ENCODE measurements at regions not wholly inside any gene's neighbourhood (a gene's known extent, or its start where the extent isn't known, plus 50 kb on each side); places are given as distances from the start of the nearest gene placed in this dataset.

DNA sequence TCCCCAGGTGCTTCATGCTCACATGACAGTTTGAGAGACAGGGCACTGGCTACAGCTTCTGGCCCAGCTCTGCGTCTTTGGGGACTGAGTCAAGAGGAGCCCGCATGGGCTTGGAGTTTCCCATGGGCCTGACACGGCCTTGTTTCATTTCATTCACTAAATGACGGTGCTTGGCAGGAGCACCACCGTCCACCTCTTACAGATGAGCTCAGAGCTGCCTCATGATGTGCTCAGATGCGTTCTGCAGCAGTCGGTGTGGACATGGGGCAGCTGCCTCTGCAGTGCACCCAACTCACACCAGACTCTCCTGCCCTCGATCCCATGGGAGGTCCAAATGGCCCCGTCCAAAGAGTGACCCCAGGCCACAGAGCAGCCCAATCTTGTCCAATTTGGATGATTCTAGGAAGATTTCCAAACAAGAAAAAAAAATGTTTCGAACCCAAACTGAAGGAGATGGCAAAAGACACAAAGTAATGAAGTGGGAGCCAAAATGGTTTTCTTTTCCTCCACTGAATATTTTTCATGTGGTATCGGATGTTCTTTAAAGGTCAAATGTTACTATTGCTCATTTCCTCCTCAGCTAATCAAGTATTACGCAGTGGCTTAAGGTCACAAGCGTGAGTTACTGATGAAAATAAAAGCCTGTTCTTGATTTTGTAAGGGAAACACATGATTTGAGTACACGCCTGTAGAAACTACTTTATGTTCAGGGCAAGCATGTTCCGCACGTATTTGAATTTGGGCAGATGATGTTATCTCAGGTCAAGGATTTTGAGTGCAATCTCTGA lies 524.2 kb downstream of the CDH26 start:
- DNase-seq: no peak

- DNase-seq: no peak
Observed at GRCh38 chr20:60483371-60483770, 525.1 kb downstream of the CDH26 start.

- DNase-seq: no peak
Observed at GRCh38 chr20:60484316-60484715, 526.1 kb downstream of the CDH26 start.

- DNase-seq: no peak
Observed at GRCh38 chr20:60485012-60485760, 527.0 kb downstream of the CDH26 start.

DNA sequence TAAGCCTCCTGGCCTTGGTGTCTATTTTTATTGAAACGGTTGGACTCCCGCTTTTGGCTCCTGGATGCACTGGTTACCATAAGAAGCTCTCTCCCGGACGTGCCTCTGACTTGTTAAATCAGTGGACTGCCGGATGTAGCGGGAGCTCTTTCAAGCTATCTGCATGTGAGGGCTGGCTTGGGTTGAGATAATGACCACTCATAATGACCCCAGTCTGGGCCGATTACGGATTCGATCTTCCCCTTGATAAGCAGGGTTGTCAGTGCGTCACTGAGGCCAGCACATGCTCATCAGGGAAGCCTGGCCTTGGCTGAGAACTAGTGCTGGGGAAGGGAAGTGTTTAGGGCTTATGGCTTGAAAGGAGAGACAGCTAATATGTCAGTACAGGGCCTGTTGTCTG lies 528.1 kb downstream of the CDH26 start:
- DNase-seq: no peak

- no peak for DNase-seq
Observed at GRCh38 chr20:60486937-60487336, 528.7 kb downstream of the CDH26 start.

DNA sequence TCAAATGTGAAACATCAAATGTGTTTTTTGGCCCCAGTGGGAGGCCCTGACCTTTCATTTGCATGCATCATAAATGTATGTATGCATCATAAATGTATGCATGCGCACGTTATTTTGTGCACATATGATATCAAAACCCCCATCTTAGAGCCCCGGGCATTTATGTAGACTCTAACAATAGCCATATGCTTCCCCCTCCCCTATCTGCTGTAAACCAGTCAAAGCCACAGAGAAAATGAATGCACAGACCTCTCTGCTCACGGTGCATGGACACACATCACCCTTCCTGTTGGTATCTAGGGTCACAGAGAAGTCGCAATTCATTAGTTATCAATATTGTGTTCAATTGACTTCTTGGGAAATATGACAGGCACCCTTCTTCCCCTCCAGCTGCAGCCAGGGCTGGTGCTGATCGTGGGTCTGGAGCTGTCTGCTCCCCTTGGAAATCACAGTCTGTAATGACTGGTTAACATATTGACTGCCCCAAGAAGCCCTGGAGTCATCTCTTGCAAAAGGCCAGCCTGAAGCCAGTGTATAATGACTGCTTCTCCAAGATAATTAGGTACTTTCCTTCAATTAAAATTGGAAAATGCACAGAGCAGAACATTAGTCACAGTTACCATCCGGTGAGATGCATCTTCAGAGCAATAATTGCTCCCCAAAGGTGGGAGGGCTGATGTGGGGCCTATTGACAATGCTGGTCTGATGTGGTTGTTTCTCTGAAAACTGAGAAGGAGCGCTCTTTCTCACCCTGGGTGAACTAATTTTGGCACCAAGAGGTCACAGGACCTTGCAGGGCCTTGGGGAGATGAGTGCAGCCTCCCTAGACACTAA lies 532.2 kb downstream of the CDH26 start:
- no peak for DNase-seq

DNA sequence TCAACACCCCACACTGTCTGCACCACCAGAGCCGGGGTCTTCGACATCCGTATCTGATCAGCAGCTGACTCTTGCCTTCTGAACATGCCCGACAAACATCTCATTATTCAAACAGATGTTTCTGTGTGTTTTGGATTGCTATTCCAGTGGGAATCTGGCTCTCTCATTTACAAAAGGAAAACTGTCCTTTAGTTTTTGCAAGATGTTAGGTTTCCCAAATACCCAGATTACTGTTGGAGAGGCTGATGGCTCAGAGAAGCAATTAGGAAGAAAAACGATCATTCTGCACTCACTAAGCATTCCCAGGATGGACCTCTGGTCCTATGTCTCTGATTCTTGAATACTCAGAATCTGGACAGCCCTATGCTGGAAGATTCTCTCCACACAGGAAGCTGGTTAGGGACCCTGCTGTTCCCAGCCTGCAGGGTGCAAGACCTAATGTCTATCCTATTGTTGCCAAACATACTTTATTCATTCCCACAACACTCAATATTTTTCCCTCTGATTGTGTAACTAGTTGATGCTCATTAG lies 532.9 kb downstream of the CDH26 start:
- no peak for DNase-seq

GRCh38 chr20:60494476-60494875 lies 536.3 kb downstream of the CDH26 start:
- no peak for DNase-seq

DNA sequence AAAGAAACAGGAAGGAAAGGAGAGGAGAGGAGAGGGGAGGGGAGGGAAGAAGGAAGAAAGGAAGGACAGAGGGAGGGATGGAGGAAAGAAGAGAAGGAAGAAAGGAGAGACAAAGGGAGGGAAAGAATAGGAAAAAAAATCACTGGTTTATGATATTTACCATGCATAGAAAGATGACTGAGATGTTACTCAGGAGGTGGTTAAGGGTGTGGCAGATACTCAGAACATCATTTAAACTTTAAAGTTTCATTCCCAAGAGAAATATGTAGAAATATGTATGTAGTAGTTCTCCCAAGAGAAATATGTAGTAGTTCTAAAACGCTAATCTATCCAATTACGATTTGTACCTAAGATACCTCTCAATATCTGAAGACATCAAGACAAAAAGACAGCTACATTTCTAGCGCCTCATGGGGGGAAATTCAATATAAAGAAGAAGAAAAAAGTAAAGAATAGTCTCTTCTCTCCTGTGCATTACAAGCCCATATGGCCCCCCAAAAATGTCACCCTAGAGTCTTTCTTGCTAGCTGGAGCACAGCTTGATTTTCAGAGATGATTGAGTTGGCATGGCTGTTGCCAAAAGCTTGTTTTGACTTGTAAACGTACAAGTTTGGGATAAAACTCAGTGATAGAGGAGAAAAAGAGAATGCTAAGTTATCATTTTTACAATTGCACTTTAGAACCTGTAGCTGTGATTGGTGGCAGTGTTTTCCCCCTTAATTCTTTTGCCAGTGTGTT lies 539.2 kb downstream of the CDH26 start:
- DNase-seq: no peak

- no peak for DNase-seq
Observed at GRCh38 chr20:60500038-60500701, 541.9 kb downstream of the CDH26 start.

DNA sequence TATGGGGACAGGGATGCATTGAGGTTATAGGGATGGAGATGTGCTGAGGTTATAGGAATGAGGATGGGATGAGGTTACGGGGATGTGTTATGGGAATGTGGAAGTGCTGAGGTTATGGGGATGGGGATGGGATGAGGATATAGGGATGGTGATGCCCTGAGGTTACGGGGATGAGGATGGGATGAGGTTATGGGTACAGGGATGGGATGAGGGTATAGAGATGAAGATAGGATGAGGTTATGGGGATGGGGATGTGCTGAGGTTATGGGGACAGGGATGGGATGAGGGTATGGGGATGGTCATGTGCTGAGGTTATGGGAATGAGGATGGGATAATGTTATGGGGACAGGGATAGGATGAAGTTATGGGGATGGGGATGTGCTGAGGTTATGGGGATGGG lies 542.8 kb downstream of the CDH26 start:
- no peak for DNase-seq

DNA sequence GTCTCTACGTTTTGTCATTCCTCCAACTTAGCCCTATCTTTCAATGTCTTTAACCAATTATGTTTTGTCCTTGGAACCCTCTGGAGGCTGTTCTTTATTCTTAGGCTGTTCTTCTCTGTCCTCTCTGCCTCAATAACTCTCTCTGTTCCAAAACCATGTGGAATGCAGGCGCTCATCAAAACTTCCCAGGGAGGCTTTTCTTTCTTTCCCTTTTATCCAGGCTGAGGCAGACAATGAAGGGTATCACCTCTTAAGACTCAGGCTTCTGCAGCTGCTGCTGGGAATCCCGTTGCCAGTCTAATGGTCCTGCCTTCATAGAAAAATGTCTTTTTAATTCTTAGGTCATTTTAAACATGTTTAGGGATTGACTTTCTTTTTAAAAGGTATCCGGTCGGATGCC lies 544.7 kb downstream of the CDH26 start:
- DNase-seq: no peak

GRCh38 chr20:60505423-60505822 lies 547.2 kb downstream of the CDH26 start:
- DNase-seq: no peak

DNA sequence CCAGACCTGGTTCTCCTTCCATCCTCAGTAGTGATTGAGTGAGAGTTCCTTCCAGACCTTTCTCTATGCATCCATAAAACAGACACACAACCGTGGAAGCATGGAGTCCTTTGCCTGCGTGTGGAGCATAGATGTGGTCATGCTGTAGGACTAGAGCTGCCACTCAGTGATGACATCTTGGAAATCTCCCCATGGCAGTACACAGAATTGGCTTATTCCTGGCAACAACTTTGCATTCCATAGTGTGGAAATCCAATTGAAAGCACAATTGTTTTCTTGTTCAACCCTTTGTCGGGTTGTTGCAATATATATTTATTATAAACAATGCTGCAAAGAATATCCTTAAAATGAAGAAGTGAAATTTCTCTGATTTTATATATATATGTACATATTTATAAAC lies 547.8 kb downstream of the CDH26 start:
- no peak for DNase-seq

DNA sequence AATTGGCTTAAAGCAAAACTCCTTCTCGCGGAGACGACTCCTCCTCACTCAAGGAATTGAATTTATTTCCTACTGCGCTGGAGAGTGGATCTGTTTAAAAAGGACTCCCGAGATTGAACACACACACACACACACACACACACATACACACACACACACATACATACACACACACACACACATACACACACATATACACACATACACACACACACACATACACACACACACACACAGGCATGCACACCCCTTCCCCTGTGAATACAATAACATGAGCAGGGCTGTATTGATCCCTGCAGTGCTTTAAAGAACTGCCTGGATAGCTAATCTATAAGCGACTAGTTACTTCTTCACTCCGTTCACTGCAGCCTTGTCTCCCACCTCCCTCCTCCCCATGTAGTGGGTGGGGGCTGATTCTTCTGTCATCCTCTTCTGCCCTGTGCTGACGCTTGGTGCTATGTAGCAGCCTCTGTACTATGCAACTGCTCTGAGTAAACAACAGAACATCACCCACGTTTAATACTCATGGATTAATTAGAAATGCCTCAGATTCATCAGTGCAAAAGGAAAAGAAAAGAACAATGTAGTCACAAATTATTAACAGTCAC lies 549.0 kb downstream of the CDH26 start:
- no peak for DNase-seq

DNA sequence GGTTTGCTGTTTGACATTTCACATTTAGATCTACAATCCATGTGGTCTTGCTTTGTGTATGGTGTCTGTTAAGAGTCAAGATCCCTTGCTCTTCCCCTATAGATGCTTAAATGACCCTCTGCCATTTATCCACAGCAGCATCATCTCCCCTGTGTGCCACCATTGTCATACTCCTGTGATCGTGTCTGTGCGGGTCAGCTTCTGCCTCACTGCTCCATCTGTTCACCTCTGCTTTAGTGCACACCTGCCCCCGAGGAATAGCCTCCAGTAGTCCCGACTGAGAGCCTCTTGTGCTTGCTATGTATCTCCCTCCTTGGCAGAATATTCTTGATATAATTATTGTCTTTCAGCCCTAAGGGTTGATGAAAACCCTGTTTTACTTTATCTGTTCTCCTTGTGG lies 551.2 kb downstream of the CDH26 start:
- DNase-seq: no peak

GRCh38 chr20:60510356-60510755 lies 552.1 kb downstream of the CDH26 start:
- DNase-seq: no peak

GRCh38 chr20:60512443-60512842 lies 554.2 kb downstream of the CDH26 start:
- no peak for DNase-seq

GRCh38 chr20:60513141-60513540 lies 554.9 kb downstream of the CDH26 start:
- DNase-seq: no peak

DNA sequence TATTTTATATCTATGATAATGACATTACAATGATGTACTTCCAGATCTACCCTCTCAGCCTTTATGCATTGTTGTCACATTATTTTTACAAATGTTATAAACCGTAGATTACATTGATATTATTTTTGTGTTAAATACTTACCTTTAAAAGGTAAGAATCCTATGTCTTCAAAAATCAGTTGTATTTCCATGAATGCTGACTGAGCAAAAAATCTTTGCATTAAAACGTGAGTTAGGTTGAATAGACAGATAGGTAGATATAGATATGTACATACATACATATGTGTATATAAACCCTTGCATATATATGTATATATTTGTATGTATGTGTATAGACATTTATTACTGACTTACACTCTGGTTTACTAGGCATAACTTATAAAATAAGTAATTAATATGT lies 558.2 kb downstream of the CDH26 start:
- DNase-seq: no peak

All from inflammatory macrophage (primary cell).